Hematopoietic multipotent progenitor cell (in vitro differentiated cells): ENCODE measurements at regions not wholly inside any gene's neighbourhood (a gene's known extent, or its start where the extent isn't known, plus 50 kb on each side); places are given as distances from the start of the nearest gene placed in this dataset.
A peak's percentile ranks its signal among the peaks of the same experiment; 100 is the strongest.

Source experiments
- DNase-seq, 3 donors: peaks; one replicate each; pipeline ENCODE4 v3.0.0-alpha.2; 2011 to 2015; ENCODE audit warnings: low read depth in 2 of 3, low spot score in 2 of 3

DNA sequence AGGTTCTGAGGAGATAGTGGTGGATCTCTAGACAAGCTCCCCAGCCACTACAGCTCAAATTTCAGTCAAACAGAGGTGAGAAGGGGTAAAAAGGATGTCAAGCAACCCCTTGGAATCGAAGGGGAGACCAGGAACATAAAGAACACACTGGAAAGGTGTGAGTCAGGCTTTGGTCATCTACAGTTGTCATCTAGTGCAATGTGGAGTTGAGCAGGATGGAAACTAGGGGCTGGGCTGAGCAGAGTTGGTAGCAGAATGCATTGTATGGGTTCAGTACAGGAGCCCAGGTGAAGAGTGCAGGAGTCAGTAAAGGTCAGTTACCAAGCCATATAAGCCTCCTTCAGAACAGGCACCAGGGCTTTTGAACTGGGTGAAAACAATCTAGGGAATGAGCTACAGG lies 52.7 kb upstream of the VAV3 start:
- DNase-seq = no peak

DNA sequence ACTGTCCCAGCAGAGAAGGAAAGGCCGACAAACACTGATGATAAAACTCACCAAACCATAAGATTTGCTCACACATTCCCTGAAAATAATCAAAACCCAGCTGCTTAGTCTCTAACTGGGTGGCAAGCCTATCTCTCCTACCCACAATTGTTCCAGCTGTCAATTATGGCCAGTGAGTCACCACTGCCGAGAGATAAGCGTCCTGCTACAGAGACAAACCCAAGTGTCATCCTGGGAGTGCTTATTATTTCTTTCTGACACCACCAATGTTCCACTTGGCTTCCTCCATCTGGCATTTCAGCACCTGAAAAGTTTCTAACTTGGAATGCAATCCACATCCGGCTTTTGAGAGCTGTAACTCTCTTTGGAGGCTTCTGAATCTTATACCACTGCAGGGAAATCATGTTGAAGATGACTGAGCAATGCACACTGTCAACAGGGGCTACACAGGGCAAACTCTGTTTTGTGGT lies 51.5 kb upstream of the VAV3 start:
- peak in 2 of 3 donors; percentile 76 to 83 for DNase-seq
